A673 (cell line): ENCODE measurements at regions not wholly inside any gene's neighbourhood (a gene's known extent, or its start where the extent isn't known, plus 50 kb on each side); places are given as distances from the start of the nearest gene placed in this dataset.

Source experiments
- EZH2 ChIP-seq: fragments of 200-600 bp; sonication (generic); IDR thresholded peaks from 2 replicates; pipeline ENCODE4 v1.6.1; 2017; ENCODE audit warnings: borderline replicate concordance, low read depth, mild to moderate bottlenecking, mixed read lengths, antibody characterized with exemption, low read length; ENCODE audit not compliant: poor library complexity, severe bottlenecking
- TF ChIP-seq, protein P1 (sequence below): fragments of 300-800, 200-600 bp; sonication (generic); conservative IDR thresholded peaks from 2 replicates; pipeline ENCODE4 v1.5.1; 2017; ENCODE audit warnings: low read depth, mild to moderate bottlenecking, antibody characterized with exemption, low read length, moderate library complexity, mixed read lengths

DNA sequence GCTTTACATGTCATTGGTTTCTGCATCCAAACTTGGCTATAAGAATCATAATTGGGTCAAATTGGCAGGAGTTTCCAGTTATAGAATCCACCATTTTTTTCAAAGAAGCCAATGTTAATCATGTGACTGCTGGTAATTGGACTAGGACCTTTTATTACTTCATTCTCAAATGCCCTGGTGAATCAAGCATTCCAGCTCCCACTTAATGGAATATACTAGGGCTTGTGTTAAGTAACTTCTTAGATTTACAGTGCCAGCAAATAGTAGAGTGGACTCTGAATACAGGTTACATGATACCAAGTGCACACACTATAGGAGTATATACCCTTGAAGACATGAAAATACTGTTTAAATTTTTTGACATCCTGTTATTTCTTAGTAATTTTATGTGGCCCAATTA lies 96.7 kb downstream of the NUDT12 start:
- TF ChIP-seq, protein P1, sequence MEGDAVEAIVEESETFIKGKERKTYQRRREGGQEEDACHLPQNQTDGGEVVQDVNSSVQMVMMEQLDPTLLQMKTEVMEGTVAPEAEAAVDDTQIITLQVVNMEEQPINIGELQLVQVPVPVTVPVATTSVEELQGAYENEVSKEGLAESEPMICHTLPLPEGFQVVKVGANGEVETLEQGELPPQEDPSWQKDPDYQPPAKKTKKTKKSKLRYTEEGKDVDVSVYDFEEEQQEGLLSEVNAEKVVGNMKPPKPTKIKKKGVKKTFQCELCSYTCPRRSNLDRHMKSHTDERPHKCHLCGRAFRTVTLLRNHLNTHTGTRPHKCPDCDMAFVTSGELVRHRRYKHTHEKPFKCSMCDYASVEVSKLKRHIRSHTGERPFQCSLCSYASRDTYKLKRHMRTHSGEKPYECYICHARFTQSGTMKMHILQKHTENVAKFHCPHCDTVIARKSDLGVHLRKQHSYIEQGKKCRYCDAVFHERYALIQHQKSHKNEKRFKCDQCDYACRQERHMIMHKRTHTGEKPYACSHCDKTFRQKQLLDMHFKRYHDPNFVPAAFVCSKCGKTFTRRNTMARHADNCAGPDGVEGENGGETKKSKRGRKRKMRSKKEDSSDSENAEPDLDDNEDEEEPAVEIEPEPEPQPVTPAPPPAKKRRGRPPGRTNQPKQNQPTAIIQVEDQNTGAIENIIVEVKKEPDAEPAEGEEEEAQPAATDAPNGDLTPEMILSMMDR, result no peak
- TF ChIP-seq EZH2, result no peak
